ENCODE measurements at regions not wholly inside any gene's neighbourhood (a gene's known extent, or its start where the extent isn't known, plus 50 kb on each side); places are given as distances from the start of the nearest gene placed in this dataset.
"Not testable (repeated sequence)": the region's sequence is repeated elsewhere in the genome, so short reads cannot be mapped to it uniquely, and the experiment has no call there.

- not testable (repeated sequence) for H4K91ac ChIP-seq (ENCODE audit: low read depth, low read length); H3K4ac ChIP-seq (ENCODE audit: low read depth, low read length); H3K27me3 ChIP-seq (ENCODE audit: insufficient read depth, low read length); H2BK12ac ChIP-seq (ENCODE audit: low read length); H3K27ac ChIP-seq (ENCODE audit: low read depth, low read length); H4K8ac ChIP-seq (ENCODE audit: low read depth, low read length); H3K9ac ChIP-seq (ENCODE audit: low read length); H3K18ac ChIP-seq (ENCODE audit: low read length); H3K36me3 ChIP-seq (ENCODE audit: control insufficient read depth in 1 of 2, insufficient read depth in 2 of 2, low read length in 2 of 2); H3K4me3 ChIP-seq (ENCODE audit: low read depth, low read length); H3K79me2 ChIP-seq (ENCODE audit: control insufficient read depth, insufficient read depth, low read length, poor library complexity); H3K79me1 ChIP-seq (ENCODE audit: low read length); H3K9me3 ChIP-seq (ENCODE audit: insufficient read depth, low read depth, low read length); H3K4me1 ChIP-seq (ENCODE audit: control insufficient read depth in 1 of 2, insufficient read depth in 2 of 2, low read length in 2 of 2); H3K4me2 ChIP-seq (ENCODE audit: low read length); H3K14ac ChIP-seq (ENCODE audit: low read length); H2AK5ac ChIP-seq (ENCODE audit: low read length); H2AFZ ChIP-seq (ENCODE audit: insufficient read depth, low read length, poor library complexity); H3K23ac ChIP-seq (ENCODE audit: low read length); H2BK5ac ChIP-seq (ENCODE audit: low read depth, low read length, poor library complexity); H4K12ac ChIP-seq (ENCODE audit: low read depth, low read length); H2BK120ac ChIP-seq (ENCODE audit: insufficient read depth, low read length, poor library complexity)
- WGBS (ENCODE audit: extremely low coverage, insufficient coverage, insufficient read length), result no CpG with 5 or more reads among the region's 54 CpGs
- peak in 1 of 2 donors; percentile 7 for DNase-seq
Observed at GRCh38 chr5:19287548-19288277, 700.3 kb downstream of the CDH18 start.

GRCh38 chr5:19288311-19288710 is 699.7 kb downstream of the CDH18 start:
- H3K4me3 ChIP-seq (ENCODE audit: low read depth, low read length); H2AK5ac ChIP-seq (ENCODE audit: low read length); H3K79me2 ChIP-seq (ENCODE audit: control insufficient read depth, insufficient read depth, low read length, poor library complexity); H3K9ac ChIP-seq (ENCODE audit: low read length); H3K9me3 ChIP-seq (ENCODE audit: insufficient read depth, low read depth, low read length); H3K27ac ChIP-seq (ENCODE audit: low read depth, low read length); H3K4me2 ChIP-seq (ENCODE audit: low read length); H3K4me1 ChIP-seq (ENCODE audit: control insufficient read depth in 1 of 2, insufficient read depth in 2 of 2, low read length in 2 of 2); H3K36me3 ChIP-seq (ENCODE audit: control insufficient read depth in 1 of 2, insufficient read depth in 2 of 2, low read length in 2 of 2); H3K27me3 ChIP-seq (ENCODE audit: insufficient read depth, low read length); H4K8ac ChIP-seq (ENCODE audit: low read depth, low read length); H3K18ac ChIP-seq (ENCODE audit: low read length); H2BK5ac ChIP-seq (ENCODE audit: low read depth, low read length, poor library complexity); H2AFZ ChIP-seq (ENCODE audit: insufficient read depth, low read length, poor library complexity); H2BK12ac ChIP-seq (ENCODE audit: low read length); H3K14ac ChIP-seq (ENCODE audit: low read length); H3K4ac ChIP-seq (ENCODE audit: low read depth, low read length); H2BK120ac ChIP-seq (ENCODE audit: insufficient read depth, low read length, poor library complexity); H3K79me1 ChIP-seq (ENCODE audit: low read length); H4K91ac ChIP-seq (ENCODE audit: low read depth, low read length); H4K12ac ChIP-seq (ENCODE audit: low read depth, low read length); H3K23ac ChIP-seq (ENCODE audit: low read length): not testable (repeated sequence)
- no CpG with 5 or more reads among the region's 8 CpGs for WGBS (ENCODE audit: extremely low coverage, insufficient coverage, insufficient read length)
- peak; percentile 5 to 39 for DNase-seq

- no peaks in the 10 kb centered on the region for H3K36me3 ChIP-seq (ENCODE audit: control insufficient read depth in 1 of 2, insufficient read depth in 2 of 2, low read length in 2 of 2)
Observed at GRCh38 chr5:19297934-19298333, 690.1 kb downstream of the CDH18 start.

DNA sequence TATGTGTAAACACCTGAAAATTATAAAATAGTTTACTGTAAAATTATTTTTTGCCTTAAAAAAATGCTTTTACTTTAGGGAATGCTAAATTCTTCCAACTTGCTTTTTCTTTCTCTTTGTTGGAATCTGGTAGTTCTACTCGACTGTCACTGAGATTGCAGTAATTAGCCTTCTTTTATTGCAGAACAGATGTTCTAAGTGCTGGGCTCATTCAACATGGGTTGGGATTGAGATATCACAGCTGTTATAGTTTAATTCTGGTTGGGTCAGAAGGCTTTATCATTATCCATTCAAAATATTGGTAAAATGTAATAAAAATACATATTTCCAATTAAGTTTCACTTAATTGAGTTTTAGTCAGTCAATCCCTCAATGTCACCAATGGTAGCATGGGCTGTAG is 686.7 kb downstream of the CDH18 start:
- no peak overlapping the region for H2AK5ac ChIP-seq (ENCODE audit: low read length)
- H3K79me2 ChIP-seq (ENCODE audit: control insufficient read depth, insufficient read depth, low read length, poor library complexity), result no peaks in the 10 kb centered on the region
- peaks cover 2% of the 10 kb centered on the region for H3K27me3 ChIP-seq (ENCODE audit: insufficient read depth, low read length)
- H3K4me3 ChIP-seq (ENCODE audit: low read depth, low read length), result no peak overlapping the region
- H2BK12ac ChIP-seq (ENCODE audit: low read length), result no peak overlapping the region
- H3K4ac ChIP-seq (ENCODE audit: low read depth, low read length), result no peak overlapping the region
- H3K23ac ChIP-seq (ENCODE audit: low read length), result no peak overlapping the region
- H2BK120ac ChIP-seq (ENCODE audit: insufficient read depth, low read length, poor library complexity), result no peak overlapping the region
- no peak overlapping the region for H4K12ac ChIP-seq (ENCODE audit: low read depth, low read length)
- H2AFZ ChIP-seq (ENCODE audit: insufficient read depth, low read length, poor library complexity), result no peak overlapping the region
- H4K91ac ChIP-seq (ENCODE audit: low read depth, low read length), result no peak overlapping the region
- no peak overlapping the region for H3K4me2 ChIP-seq (ENCODE audit: low read length)
- no peaks in the 10 kb centered on the region for H3K4me1 ChIP-seq (ENCODE audit: control insufficient read depth in 1 of 2, insufficient read depth in 2 of 2, low read length in 2 of 2)
- DNase-seq, result no peak
- no peak overlapping the region for H3K9ac ChIP-seq (ENCODE audit: low read length)
- no CpG with 5 or more reads among the region's 1 CpG for WGBS (ENCODE audit: extremely low coverage, insufficient coverage, insufficient read length)
- no peak overlapping the region for H3K27ac ChIP-seq (ENCODE audit: low read depth, low read length)
- no peak overlapping the region for H3K18ac ChIP-seq (ENCODE audit: low read length)
- H2BK5ac ChIP-seq (ENCODE audit: low read depth, low read length, poor library complexity), result no peak overlapping the region
- H3K36me3 ChIP-seq (ENCODE audit: control insufficient read depth in 1 of 2, insufficient read depth in 2 of 2, low read length in 2 of 2), result no peaks in the 10 kb centered on the region
- H3K9me3 ChIP-seq (ENCODE audit: insufficient read depth, low read depth, low read length), result no peaks in the 10 kb centered on the region
- H4K8ac ChIP-seq (ENCODE audit: low read depth, low read length), result no peak overlapping the region
- no peak overlapping the region for H3K14ac ChIP-seq (ENCODE audit: low read length)
- no peaks in the 10 kb centered on the region for H3K79me1 ChIP-seq (ENCODE audit: low read length)

More at GRCh38 chr5:19297934-19298333, 690.1 kb downstream of the CDH18 start:
- no peak overlapping the region for H3K18ac ChIP-seq (ENCODE audit: low read length)
- no peak overlapping the region for H3K4me3 ChIP-seq (ENCODE audit: low read depth, low read length)
- H4K91ac ChIP-seq (ENCODE audit: low read depth, low read length), result no peak overlapping the region
- no peak overlapping the region for H2BK120ac ChIP-seq (ENCODE audit: insufficient read depth, low read length, poor library complexity)
- H3K9me3 ChIP-seq (ENCODE audit: insufficient read depth, low read depth, low read length), result no peaks in the 10 kb centered on the region
- DNase-seq, result no peak
- no peak overlapping the region for H3K14ac ChIP-seq (ENCODE audit: low read length)
- H2BK5ac ChIP-seq (ENCODE audit: low read depth, low read length, poor library complexity), result no peak overlapping the region
- H4K12ac ChIP-seq (ENCODE audit: low read depth, low read length), result no peak overlapping the region
- H3K23ac ChIP-seq (ENCODE audit: low read length), result no peak overlapping the region
- H2BK12ac ChIP-seq (ENCODE audit: low read length), result no peak overlapping the region
- WGBS (ENCODE audit: extremely low coverage, insufficient coverage, insufficient read length), result no CpG with 5 or more reads among the region's 2 CpGs
- H3K79me1 ChIP-seq (ENCODE audit: low read length), result no peaks in the 10 kb centered on the region
- H4K8ac ChIP-seq (ENCODE audit: low read depth, low read length), result no peak overlapping the region
- no peak overlapping the region for H3K27ac ChIP-seq (ENCODE audit: low read depth, low read length)
- no peaks in the 10 kb centered on the region for H3K4me1 ChIP-seq (ENCODE audit: control insufficient read depth in 1 of 2, insufficient read depth in 2 of 2, low read length in 2 of 2)
- no peak overlapping the region for H3K4me2 ChIP-seq (ENCODE audit: low read length)
- H3K27me3 ChIP-seq (ENCODE audit: insufficient read depth, low read length), result no peaks in the 10 kb centered on the region
- no peaks in the 10 kb centered on the region for H3K79me2 ChIP-seq (ENCODE audit: control insufficient read depth, insufficient read depth, low read length, poor library complexity)
- no peak overlapping the region for H2AFZ ChIP-seq (ENCODE audit: insufficient read depth, low read length, poor library complexity)
- no peak overlapping the region for H3K9ac ChIP-seq (ENCODE audit: low read length)
- no peak overlapping the region for H3K4ac ChIP-seq (ENCODE audit: low read depth, low read length)
- H2AK5ac ChIP-seq (ENCODE audit: low read length), result no peak overlapping the region

All from trophoblast cell (in vitro differentiated cells and primary cell).